RPMI7951 (cell line): ENCODE measurements at regions not wholly inside any gene's neighbourhood (a gene's known extent, or its start where the extent isn't known, plus 50 kb on each side); places are given as distances from the start of the nearest gene placed in this dataset.

Experiments
- DNase-seq: peaks from one replicate; pipeline ENCODE4 v3.0.0-alpha.2; 2012; ENCODE audit warnings: low read depth

DNA sequence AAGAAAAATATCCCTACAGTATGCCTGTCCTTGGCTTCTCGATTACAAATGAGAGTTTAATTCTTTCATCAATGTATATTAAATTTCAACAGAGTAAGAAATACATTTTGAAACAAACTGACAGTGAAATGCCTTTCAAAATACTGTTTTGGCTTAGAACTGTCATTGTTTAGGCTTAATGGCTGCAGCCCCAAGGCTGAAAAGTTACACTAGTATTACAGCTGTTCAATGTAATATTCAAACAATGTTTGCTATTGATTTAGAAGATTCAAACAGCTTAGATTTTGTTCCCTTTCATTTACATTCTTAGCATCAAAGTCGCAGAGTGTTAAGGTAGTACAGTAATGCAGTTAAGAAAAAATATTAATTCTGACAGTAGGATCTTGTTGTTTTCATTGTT, 882.9 kb upstream of the ADGRL2 start:
- DNase-seq: no peak

GRCh38 chr1:80917225-80917624, 883.5 kb upstream of the ADGRL2 start:
- no peak for DNase-seq

GRCh38 chr1:80915491-80915890, 885.2 kb upstream of the ADGRL2 start:
- no peak for DNase-seq

DNA sequence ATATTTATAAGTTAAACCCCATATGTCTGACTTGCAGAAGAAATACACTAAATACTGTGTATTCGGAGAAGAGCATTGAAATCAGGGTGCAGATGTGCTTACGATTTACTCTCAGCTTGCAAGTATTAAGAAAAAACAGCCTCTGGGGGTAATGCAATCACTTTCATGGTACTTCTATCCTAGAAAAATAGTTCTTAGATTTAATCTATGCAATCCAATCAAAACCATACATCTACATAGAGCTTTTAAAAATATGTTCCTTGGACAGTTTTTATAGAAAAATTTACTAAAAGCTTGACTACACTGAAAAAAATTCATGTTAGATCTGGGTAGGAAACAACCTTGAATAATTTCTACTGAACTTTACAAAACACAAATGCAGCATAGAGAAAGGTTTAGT, 890.3 kb upstream of the ADGRL2 start:
- no peak for DNase-seq

- DNase-seq: no peak
These were observed 891.5 kb upstream of the ADGRL2 start for GRCh38 chr1:80909172-80909784.

DNA sequence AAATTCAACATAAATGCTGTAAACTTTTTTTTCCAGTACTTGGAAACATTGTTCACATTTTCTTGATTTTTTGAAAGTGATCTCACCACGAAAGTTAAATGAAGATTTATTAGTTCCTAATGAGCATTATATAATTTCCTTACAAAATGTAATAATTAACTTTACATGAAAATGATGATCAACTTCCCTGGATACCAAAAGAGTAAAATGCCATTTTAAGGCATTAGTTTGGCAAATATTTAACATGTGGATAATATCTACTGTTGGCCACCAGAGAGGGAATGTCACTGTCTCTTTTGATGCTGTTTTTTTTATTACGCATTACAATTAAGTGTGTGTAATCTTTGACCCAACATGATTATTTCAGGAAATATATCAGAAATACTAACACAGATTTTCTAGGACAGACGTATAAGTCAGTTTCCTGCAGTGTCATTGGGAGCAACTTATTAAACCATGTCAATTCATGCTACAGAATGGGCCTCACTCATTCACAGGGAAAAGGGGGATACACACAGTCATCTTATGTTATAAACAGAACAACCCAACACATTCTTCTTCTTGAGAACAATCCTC, 903.9 kb upstream of the ADGRL2 start:
- no peak for DNase-seq

GRCh38 chr1:80894921-80895320, 905.8 kb upstream of the ADGRL2 start:
- DNase-seq: no peak

DNA sequence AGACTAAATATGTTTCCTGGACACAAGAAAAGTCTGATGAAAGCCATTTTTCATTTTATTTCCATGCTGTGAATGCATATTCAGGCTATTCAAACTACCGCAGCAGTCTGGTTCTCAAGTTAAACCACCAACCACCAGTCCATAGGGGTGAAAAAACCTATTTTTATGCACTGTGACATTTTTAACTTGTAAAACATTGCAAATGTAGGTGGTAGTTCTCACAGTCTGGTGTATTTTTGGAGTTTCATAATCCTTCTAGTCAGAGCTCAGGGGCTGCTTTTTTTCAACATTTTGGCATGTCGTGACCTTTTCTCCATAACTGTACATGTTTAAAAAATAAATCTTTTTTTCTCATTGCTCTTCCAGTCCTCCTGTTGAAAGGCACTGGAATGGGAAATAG, 907.6 kb upstream of the ADGRL2 start:
- no peak for DNase-seq

GRCh38 chr1:80892539-80892938, 908.2 kb upstream of the ADGRL2 start:
- DNase-seq: no peak

DNA sequence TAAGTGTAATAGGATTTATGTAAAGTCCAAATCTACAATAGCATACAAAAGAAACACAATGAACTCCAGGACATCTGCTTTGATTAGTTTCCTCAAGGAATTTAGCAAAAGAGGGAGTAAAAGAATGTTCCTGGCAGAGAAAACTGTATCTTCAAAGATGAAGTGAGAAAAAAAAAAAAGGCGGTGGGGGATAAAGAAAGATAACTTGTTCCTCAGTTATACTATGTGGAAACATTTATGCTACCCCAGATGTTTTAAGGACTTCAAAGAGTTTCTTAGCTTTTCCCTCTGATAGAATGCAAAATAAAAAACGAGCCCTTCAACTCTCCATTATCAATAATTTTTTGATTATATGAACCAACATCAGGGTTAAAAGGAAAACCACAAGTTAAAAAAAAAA, 908.9 kb upstream of the ADGRL2 start:
- DNase-seq: no peak

GRCh38 chr1:80882553-80882952, 918.2 kb upstream of the ADGRL2 start:
- DNase-seq: no peak

DNA sequence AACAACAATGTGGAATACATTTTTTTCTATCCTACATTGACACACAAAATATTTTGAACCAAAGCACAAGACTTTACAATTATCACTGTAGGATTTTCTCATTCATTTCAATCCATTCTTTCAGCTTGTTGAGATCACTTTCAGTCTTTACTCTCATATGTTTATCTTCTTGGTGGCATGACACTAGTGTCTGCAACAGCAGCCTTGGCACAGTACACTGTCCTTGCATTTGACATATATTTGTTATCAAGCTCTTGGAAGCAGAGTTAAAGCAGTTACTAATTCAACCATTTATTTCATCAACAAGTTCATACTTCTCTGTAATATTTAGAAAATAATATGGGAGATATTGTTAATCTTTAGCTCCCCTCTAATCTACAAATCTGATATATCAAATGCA, 922.4 kb upstream of the ADGRL2 start:
- DNase-seq: no peak

DNA sequence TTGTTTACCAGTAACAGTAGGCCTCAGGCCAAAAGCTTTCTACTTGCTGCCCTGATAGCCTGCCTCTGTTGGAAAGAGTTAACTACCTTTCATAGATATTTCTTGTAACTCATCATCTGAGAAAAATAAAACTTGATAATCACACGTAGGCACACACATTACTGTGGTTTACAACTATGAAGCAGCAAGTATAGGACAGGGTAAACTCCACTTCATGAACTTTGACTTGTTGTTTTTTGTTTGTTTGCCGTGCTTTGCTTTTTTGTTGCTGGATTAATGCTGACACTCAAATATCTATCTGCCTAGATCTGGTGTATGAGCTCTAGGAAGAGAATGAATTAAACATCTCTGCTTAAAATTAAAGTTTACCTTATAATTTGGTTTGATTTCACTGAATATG, 924.7 kb upstream of the ADGRL2 start:
- no peak for DNase-seq

DNA sequence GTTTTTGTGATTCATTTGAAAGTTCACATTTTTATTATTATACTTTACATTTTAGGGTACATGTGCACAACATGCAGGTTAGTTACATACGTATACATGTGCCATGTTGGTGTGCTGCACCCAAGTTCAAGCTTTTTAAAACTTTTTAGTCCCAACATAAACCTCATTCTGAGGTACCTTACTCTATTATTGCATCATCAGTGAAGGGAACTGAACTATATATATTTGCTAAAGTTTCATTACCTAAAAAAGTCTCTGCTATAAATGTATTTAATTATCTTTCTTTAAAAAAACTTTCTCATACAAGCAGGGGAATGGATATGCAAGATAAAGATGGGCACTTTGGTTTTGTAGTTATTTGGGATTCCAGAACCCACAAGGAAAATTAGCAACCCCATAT, 931.4 kb upstream of the ADGRL2 start:
- DNase-seq: no peak

DNA sequence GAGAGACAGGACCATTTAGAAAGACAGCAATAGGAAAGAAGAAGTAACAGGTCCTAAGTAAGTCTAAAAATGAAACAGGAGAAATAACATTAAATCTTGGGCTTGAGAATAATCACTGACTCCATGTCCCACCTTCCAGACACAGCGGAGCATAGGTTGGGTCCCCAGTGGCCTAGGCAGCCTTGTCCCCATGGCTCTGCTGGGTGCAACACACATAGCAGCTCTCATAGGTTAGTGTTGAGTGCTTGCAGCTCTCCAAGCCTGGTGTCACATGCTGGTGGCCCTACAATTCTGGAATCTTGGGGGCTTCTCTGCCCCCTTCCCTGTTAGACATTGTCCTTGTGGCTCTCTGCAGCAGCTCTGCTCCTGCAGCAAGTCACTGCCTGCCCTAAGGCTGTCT, 952.8 kb upstream of the ADGRL2 start:
- DNase-seq: no peak

DNA sequence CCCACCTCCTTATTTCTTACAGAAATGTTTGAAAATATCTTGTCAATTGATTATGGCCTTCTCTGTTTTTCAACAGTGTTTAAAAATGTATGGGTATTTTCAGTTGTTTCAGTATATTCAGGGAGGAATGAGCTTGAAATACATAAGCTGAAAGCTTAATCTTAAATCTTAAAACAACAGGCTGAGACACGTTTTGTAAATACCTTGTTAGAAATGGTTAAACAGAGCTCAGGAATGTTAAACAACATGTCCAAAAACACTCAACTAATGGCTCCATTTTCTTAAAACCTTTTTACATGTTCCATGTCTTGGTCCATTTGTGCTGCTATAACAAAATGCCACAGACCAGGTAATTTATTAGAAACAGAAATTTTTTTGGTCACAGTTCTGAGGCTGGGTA, 953.8 kb upstream of the ADGRL2 start:
- no peak for DNase-seq

GRCh38 chr1:80842796-80843195, 957.9 kb upstream of the ADGRL2 start:
- DNase-seq: no peak

DNA sequence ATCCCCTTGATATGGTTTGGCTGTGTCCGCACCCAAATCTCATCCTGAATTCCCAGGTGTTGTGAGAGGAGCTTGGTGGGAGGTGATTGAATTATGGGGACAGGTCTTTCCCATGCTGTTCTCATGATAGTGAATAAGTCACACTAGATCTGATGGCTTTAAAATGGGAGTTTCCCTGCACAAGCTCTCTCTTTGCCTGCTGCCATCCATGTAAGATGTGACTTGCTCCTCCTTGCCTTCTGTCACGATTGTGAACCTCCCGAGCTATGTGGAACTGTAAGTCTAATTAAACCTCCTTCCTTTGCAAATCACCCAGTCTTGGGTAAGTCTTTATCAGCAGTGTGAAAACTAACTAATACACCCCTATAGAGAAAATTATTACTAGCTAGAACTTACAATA, 959.5 kb upstream of the ADGRL2 start:
- no peak for DNase-seq

GRCh38 chr1:80837066-80837465, 963.7 kb upstream of the ADGRL2 start:
- no peak for DNase-seq

- DNase-seq: no peak
These were observed 964.2 kb upstream of the ADGRL2 start for GRCh38 chr1:80836505-80836904.

DNA sequence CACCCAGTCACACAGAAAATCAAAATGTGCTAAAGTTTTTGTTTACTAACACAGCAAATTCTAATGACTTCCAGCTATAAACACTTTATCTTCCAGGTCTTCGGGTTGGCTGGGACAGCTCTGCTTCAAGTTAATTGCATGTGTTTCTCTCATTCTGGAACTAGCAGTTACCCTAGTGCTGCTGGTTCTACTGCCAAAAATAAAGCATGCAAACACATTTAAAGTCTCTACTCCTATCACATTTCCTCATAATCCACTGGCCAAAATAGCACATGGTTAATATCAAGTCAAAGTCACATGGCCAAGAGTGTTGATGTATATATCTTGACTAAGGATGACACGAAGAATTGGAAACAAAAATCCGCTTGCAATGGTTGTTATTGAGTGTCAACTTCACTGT, 973.1 kb upstream of the ADGRL2 start:
- no peak for DNase-seq

DNA sequence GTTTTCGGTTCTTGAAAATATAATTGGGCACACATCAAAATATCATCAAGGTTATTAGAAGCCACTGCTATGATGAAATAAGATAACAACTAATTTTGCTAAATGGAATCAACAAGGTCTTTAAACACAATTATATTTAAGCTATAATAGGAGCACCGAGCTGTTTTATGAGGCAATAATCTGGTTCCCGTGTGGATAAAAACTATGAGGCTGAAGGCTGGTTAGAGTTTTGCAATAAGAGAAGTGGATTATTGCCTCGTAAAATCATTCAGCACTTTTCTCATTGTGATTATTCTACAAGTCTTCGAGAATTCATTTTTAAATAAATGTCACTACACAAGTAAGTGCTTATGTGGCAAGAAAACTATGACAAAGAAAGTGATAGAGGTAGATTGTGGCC, 975.7 kb upstream of the ADGRL2 start:
- DNase-seq: no peak

GRCh38 chr1:80818211-80818610, 982.5 kb upstream of the ADGRL2 start:
- no peak for DNase-seq

GRCh38 chr1:80807981-80808380, 992.8 kb upstream of the ADGRL2 start:
- DNase-seq: no peak
